ENCODE measurements at regions not wholly inside any gene's neighbourhood (a gene's known extent, or its start where the extent isn't known, plus 50 kb on each side); places are given as distances from the start of the nearest gene placed in this dataset.

- H3K27ac ChIP-seq (ENCODE audit: low read depth, low read length, poor library complexity, severe bottlenecking): no peak overlapping the region
- TF ChIP-seq, protein P1, sequence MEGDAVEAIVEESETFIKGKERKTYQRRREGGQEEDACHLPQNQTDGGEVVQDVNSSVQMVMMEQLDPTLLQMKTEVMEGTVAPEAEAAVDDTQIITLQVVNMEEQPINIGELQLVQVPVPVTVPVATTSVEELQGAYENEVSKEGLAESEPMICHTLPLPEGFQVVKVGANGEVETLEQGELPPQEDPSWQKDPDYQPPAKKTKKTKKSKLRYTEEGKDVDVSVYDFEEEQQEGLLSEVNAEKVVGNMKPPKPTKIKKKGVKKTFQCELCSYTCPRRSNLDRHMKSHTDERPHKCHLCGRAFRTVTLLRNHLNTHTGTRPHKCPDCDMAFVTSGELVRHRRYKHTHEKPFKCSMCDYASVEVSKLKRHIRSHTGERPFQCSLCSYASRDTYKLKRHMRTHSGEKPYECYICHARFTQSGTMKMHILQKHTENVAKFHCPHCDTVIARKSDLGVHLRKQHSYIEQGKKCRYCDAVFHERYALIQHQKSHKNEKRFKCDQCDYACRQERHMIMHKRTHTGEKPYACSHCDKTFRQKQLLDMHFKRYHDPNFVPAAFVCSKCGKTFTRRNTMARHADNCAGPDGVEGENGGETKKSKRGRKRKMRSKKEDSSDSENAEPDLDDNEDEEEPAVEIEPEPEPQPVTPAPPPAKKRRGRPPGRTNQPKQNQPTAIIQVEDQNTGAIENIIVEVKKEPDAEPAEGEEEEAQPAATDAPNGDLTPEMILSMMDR (conservative IDR thresholded peaks at IDR 0.05; ENCODE audit: low read length): no peak
- no peak for TF ChIP-seq EZH2phosphoT487 (IDR thresholded peaks at IDR 0.05; ENCODE audit: borderline replicate concordance, low read depth, low read length)
- no peak overlapping the region for H3K4me2 ChIP-seq (ENCODE audit: low read length)
- ChIA-PET CTCF (ENCODE audit: unreplicated experiment) (no interaction called here), POLR2A (no interaction called here)
- H3K9me3 ChIP-seq (ENCODE audit: low read length): no peaks in the 10 kb centered on the region
- no peaks in the 10 kb centered on the region for H3K79me2 ChIP-seq (ENCODE audit: insufficient read depth, low read depth, low read length)
- no TSS peak for BruUV-seq (replicated peaks)
- no peaks in the 10 kb centered on the region for H3K4me1 ChIP-seq (ENCODE audit: insufficient read depth, low read length, poor library complexity, severe bottlenecking)
- H4K20me1 ChIP-seq (ENCODE audit: insufficient read depth, low read length): no peaks in the 10 kb centered on the region
- no peak overlapping the region for H2AFZ ChIP-seq (ENCODE audit: low read length)
- DNase-seq (ENCODE audit: low spot score): no peak
- H3K9me2 ChIP-seq (ENCODE audit: insufficient read depth, low read length): no peaks in the 10 kb centered on the region
- no peak overlapping the region for H3K4me3 ChIP-seq (ENCODE audit: low read depth, low read length, poor library complexity, severe bottlenecking)
- no peaks in the 10 kb centered on the region for H3K36me3 ChIP-seq (ENCODE audit: insufficient read depth, low read length)
- intact Hi-C loops (cut with micrococcal nuclease; ENCODE audit: unreplicated experiment): no loop called here
Observed at GRCh38 chr7:116399819-116400218, 99.7 kb upstream of the CAV2 start.

DNA sequence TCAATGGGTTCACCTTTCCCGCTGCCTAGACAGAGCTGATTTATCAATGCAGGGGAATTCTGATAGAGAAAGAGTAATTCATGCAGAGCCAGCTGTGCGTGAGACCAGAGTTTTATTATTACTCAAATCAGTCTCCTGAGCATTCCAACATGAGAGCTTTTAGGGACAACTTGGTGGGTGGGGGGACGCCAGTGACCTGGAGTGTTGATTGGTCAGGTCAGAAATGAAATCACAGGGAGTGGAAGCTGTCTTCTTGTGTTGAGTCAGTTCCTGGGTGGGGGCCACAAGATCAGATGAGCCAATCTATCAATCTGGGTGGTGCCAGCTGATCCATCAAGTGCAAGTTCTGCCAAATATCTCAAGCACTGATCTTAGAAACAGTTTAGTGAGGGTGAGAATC is 99.0 kb upstream of the CAV2 start:
- Histone ChIP-seq H4K20me1 (ENCODE audit: insufficient read depth, low read length) (no peaks in the 10 kb centered on the region), H3K36me3 (ENCODE audit: insufficient read depth, low read length) (no peaks in the 10 kb centered on the region), H3K9me3 (ENCODE audit: low read length) (no peaks in the 10 kb centered on the region), H3K9me2 (ENCODE audit: insufficient read depth, low read length) (no peaks in the 10 kb centered on the region), H3K4me3 (ENCODE audit: low read depth, low read length, poor library complexity, severe bottlenecking) (no peak overlapping the region), H3K4me2 (ENCODE audit: low read length) (no peak overlapping the region), H3K79me2 (ENCODE audit: insufficient read depth, low read depth, low read length) (no peaks in the 10 kb centered on the region), H3K4me1 (ENCODE audit: insufficient read depth, low read length, poor library complexity, severe bottlenecking) (no peaks in the 10 kb centered on the region), H3K27ac (ENCODE audit: low read depth, low read length, poor library complexity, severe bottlenecking) (no peak overlapping the region), H2AFZ (ENCODE audit: low read length) (no peak overlapping the region)
- ChIA-PET CTCF (ENCODE audit: unreplicated experiment) (no interaction called here), POLR2A (no interaction called here)
- TF ChIP-seq, protein P1 (conservative IDR thresholded peaks at IDR 0.05; ENCODE audit: low read length): no peak
- TF ChIP-seq EZH2phosphoT487 (IDR thresholded peaks at IDR 0.05; ENCODE audit: borderline replicate concordance, low read depth, low read length): no peak
- DNase-seq (ENCODE audit: low spot score): no peak
- intact Hi-C loops (cut with micrococcal nuclease; ENCODE audit: unreplicated experiment): no loop called here
- no TSS peak for BruUV-seq (replicated peaks)

- Histone ChIP-seq H3K4me3 (ENCODE audit: low read depth, low read length, poor library complexity, severe bottlenecking) (no peak overlapping the region), H3K9me2 (ENCODE audit: insufficient read depth, low read length) (no peaks in the 10 kb centered on the region), H2AFZ (ENCODE audit: low read length) (no peak overlapping the region), H4K20me1 (ENCODE audit: insufficient read depth, low read length) (no peaks in the 10 kb centered on the region), H3K36me3 (ENCODE audit: insufficient read depth, low read length) (no peaks in the 10 kb centered on the region), H3K9me3 (ENCODE audit: low read length) (no peaks in the 10 kb centered on the region), H3K27ac (ENCODE audit: low read depth, low read length, poor library complexity, severe bottlenecking) (no peak overlapping the region), H3K79me2 (ENCODE audit: insufficient read depth, low read depth, low read length) (no peaks in the 10 kb centered on the region), H3K4me2 (ENCODE audit: low read length) (no peak overlapping the region), H3K4me1 (ENCODE audit: insufficient read depth, low read length, poor library complexity, severe bottlenecking) (no peaks in the 10 kb centered on the region)
- BruUV-seq (replicated peaks): no TSS peak
- intact Hi-C loops (cut with micrococcal nuclease; ENCODE audit: unreplicated experiment): no loop called here
- TF ChIP-seq EZH2phosphoT487 (IDR thresholded peaks at IDR 0.05; ENCODE audit: borderline replicate concordance, low read depth, low read length): no peak
- TF ChIP-seq, protein P1 (conservative IDR thresholded peaks at IDR 0.05; ENCODE audit: low read length): no peak
- no peak for DNase-seq (ENCODE audit: low spot score)
- CTCF ChIA-PET (ENCODE audit: unreplicated experiment): no interaction called here
- POLR2A ChIA-PET: no interaction called here
Observed at GRCh38 chr7:116401711-116402110, 97.8 kb upstream of the CAV2 start.

All from OCI-LY7 (cell line).